Fibroblast of gingiva (primary cell): ENCODE measurements at regions not wholly inside any gene's neighbourhood (a gene's known extent, or its start where the extent isn't known, plus 50 kb on each side); places are given as distances from the start of the nearest gene placed in this dataset.
A peak's percentile ranks its signal among the peaks of the same experiment; 100 is the strongest.
"Not testable (repeated sequence)": the region's sequence is repeated elsewhere in the genome, so short reads cannot be mapped to it uniquely, and the experiment has no call there.

Experiments
- DNase-seq: peaks from one replicate; pipeline ENCODE4 v3.0.0-alpha.2; 2011; ENCODE audit warnings: low read depth

GRCh38 chr6:82118150-82118562, 129.4 kb downstream of the IBTK start:
- DNase-seq, result no peak

GRCh38 chr6:82114748-82115147, 132.8 kb downstream of the IBTK start:
- no peak for DNase-seq

DNA sequence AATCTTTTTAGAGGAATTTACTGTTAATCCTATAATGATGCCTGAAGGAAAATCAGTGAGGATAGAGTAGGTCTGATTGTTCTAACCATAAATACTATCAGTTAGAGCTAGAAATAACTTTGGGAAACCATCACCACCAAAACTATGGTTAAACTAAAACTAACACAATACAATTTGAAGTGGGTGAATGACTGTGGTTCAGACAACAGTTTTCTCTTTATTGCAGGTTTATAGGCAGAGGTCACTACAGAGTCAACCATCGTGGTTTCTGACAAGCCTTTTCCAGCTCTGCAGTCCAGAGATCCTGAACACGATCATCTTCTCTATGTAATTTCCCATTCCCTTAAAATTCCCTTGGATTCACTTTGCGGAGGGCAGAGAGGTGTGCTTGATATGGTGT, 134.3 kb downstream of the IBTK start:
- no peak for DNase-seq

GRCh38 chr6:82111818-82112217, 135.7 kb downstream of the IBTK start:
- DNase-seq, result no peak

- DNase-seq, result no peak
These were observed 136.4 kb downstream of the IBTK start for GRCh38 chr6:82111114-82111513.

GRCh38 chr6:82103171-82103570, 144.4 kb downstream of the IBTK start:
- not testable (repeated sequence) for DNase-seq

GRCh38 chr6:82101374-82102114, 146.0 kb downstream of the IBTK start:
- not testable (repeated sequence) for DNase-seq

DNA sequence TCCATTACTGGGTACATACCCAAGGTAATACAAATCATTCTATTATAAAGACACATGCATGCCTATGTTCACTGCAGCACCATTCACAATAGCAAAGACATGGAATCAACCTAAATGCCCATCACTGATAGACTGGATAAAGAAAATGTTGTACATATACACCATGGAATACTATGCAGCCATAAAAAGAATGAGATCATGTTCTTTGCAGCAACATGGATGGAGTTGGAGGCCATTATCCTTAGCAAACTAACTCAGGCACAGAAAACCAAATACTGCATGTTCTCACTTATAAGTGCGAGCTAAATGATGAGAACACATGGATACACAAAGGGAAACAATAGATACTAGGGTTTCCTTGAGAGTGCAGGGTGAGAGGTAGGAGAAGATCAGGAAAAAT, 146.8 kb downstream of the IBTK start:
- DNase-seq, result not testable (repeated sequence)

DNA sequence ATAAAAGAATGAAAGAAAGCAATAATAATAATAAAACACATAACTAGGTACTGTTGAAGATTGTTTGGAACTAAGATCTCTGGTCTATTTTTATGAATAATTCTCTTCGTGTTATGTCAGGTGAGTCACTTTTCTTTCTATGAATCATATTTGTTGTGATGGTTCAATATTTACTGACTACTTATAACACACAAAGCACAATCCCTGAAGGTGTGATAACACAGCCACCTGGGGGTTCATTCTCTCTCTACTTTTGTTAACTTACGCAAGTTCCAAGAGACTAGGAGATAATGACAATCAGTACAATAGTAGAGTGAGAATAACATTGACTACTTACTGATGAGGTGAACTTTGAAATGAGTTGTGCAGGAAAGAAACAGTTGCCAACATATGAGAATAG, 149.9 kb downstream of the IBTK start:
- no peak for DNase-seq

- DNase-seq, result no peak
These were observed 152.5 kb downstream of the IBTK start for GRCh38 chr6:82095091-82095490.

- DNase-seq, result no peak
These were observed 153.3 kb downstream of the IBTK start for GRCh38 chr6:82094166-82094806.

GRCh38 chr6:82088978-82089771, 158.4 kb downstream of the IBTK start:
- no peak for DNase-seq

GRCh38 chr6:82086944-82087343, 160.6 kb downstream of the IBTK start:
- DNase-seq, result no peak

DNA sequence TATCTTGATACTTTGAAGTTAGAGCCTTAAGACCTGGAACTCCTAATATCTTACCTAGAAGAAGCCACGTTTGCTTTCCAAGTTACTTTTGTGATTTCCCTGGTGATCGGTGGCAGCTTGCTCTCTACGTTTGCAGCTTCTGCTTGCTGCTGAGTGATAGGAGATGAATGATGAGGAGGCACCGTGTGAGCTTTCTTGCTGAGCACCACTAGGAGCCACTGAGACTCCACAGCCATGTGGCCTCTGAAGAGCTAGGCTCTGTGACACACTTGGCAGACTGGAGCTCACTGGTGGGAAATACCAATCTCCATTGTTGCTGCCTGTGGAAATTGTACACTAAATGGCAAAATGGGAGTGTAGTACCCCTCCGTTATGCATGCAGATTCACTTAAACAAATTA, 161.8 kb downstream of the IBTK start:
- no peak for DNase-seq

- DNase-seq, result no peak
These were observed 163.1 kb downstream of the IBTK start for GRCh38 chr6:82084324-82084920.

DNA sequence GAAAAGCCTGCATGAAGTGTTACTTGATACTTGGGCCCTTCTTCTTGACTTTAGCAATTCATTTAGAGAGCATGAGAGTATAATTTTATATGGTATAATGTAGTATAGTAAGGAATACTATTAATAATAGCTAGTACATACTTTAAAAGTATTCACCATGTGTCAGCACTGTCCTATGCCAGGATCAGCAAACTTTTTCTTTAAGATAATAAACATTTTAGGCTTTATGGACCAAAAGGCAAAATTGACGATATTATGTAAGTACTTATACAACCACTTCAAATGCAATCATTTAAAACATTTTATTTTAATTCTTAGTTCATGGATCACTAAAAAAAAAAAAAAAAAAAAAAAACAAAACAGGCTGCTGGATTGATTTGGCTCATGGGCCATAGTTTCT, 163.9 kb downstream of the IBTK start:
- peak; percentile 55 for DNase-seq

GRCh38 chr6:82080767-82081166, 166.8 kb downstream of the IBTK start:
- peak; percentile 7 for DNase-seq

- peak; percentile 38 for DNase-seq
These were observed 169.1 kb downstream of the IBTK start for GRCh38 chr6:82078286-82078908.

GRCh38 chr6:82076916-82077315, 170.6 kb downstream of the IBTK start:
- no peak for DNase-seq

DNA sequence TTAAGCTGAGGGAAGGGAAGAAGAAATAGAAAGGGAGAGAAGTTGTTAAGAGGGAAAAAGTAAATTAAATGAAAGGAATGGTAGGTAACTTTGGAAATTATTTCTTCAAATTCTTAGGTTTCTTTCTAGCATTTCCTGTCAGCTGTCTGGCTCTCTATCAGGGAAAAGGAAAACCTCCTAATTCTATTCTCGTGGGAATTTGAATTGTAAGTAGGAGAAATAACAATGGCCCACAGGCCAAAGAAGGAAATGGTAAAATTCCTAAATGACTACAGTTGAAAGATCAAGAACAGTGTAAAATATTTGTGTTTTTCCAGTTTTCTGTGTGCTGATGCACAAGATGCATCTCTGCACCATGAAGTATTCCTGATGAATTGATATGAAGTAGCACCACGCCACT, 173.0 kb downstream of the IBTK start:
- no peak for DNase-seq

DNA sequence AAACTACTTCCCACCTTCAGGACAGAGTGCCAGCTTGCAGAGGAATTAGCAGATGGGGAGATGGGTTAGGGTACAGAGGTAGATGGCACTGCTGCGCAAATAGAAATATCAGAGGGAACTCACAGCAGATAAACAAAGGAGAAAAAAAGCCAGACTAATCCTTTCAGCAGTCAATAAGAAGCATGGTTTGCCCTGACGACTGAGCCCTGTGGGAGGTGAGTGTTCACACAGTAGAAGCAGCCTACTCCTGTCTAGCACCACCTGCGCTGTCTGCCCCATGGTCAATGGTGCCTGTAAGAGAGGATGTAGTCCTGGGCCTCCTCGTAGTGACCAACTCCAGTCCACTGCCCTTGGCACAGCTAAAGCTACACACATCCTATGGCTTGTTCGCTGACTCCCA, 174.1 kb downstream of the IBTK start:
- DNase-seq, result no peak

GRCh38 chr6:82072751-82073150, 174.8 kb downstream of the IBTK start:
- DNase-seq, result peak; percentile 34
